ENCODE measurements at regions not wholly inside any gene's neighbourhood (a gene's known extent, or its start where the extent isn't known, plus 50 kb on each side); places are given as distances from the start of the nearest gene placed in this dataset.

DNA sequence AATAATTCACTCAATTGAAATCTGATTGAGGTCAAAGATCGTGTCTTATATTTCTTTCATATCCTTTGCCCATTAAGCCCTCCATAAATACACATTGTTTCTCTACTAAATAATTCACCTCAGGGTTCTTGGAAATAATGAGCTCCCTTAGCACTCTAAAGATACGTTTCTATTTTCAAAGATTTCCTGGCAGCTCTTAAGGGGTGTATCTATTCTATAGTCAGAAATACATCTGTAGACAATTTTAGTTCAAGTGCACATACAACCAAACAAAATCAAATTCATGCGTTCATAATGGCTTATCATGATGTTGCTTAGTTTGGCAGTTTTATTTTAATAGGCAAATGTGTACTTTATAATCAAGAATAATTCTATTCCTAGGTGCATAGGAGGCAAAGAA lies 361.1 kb upstream of the DDHD1 start:
- TF ChIP-seq, protein P1, sequence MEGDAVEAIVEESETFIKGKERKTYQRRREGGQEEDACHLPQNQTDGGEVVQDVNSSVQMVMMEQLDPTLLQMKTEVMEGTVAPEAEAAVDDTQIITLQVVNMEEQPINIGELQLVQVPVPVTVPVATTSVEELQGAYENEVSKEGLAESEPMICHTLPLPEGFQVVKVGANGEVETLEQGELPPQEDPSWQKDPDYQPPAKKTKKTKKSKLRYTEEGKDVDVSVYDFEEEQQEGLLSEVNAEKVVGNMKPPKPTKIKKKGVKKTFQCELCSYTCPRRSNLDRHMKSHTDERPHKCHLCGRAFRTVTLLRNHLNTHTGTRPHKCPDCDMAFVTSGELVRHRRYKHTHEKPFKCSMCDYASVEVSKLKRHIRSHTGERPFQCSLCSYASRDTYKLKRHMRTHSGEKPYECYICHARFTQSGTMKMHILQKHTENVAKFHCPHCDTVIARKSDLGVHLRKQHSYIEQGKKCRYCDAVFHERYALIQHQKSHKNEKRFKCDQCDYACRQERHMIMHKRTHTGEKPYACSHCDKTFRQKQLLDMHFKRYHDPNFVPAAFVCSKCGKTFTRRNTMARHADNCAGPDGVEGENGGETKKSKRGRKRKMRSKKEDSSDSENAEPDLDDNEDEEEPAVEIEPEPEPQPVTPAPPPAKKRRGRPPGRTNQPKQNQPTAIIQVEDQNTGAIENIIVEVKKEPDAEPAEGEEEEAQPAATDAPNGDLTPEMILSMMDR (conservative IDR thresholded peaks at IDR 0.05 in 1 of 2, IDR thresholded peaks at IDR 0.05 in 1 of 2; ENCODE audit: extremely low read depth in 1 of 2, insufficient read depth in 1 of 2, low read depth in 1 of 2, low read length in 2 of 2): no peak
- TF ChIP-seq EZH2 (IDR thresholded peaks at IDR 0.05; ENCODE audit: borderline replicate concordance, low read length): no peak
